ENCODE measurements at regions not wholly inside any gene's neighbourhood (a gene's known extent, or its start where the extent isn't known, plus 50 kb on each side); places are given as distances from the start of the nearest gene placed in this dataset.
"Not testable (repeated sequence)": the region's sequence is repeated elsewhere in the genome, so short reads cannot be mapped to it uniquely, and the experiment has no call there.

DNA sequence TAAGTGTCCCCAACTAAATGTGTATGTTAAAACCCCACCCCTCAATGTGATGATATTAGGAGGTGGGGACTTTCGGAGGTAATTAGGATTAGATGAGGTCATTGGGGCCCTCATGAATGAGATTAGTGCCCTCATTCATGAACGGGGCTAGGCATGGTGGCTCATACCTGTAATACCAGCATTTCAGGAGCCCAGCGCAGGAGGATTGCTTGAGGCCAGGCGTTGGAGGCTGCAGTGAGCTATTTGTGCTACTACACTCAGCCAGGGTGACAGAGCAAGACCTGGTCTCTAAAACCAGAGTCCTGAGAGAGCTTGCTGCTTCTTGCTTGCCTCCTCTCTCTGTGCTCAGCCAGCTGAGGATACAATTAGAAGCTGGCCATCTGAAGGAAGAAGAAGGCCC is 62.1 kb upstream of the HSPA9 start:
- Histone ChIP-seq H3K4me1 (ENCODE audit: insufficient read depth, low read length) (peaks cover 26% of the 10 kb centered on the region), H3K9me3 (ENCODE audit: low read length) (no peaks in the 10 kb centered on the region), H3K36me3 (ENCODE audit: insufficient read depth, low read length) (no peaks in the 10 kb centered on the region), H3K4me3 (ENCODE audit: low read length) (no peak overlapping the region), H2AFZ (ENCODE audit: low read depth, low read length) (no peak overlapping the region), H3K27me3 (ENCODE audit: insufficient read depth, low read length) (no peaks in the 10 kb centered on the region)

DNA sequence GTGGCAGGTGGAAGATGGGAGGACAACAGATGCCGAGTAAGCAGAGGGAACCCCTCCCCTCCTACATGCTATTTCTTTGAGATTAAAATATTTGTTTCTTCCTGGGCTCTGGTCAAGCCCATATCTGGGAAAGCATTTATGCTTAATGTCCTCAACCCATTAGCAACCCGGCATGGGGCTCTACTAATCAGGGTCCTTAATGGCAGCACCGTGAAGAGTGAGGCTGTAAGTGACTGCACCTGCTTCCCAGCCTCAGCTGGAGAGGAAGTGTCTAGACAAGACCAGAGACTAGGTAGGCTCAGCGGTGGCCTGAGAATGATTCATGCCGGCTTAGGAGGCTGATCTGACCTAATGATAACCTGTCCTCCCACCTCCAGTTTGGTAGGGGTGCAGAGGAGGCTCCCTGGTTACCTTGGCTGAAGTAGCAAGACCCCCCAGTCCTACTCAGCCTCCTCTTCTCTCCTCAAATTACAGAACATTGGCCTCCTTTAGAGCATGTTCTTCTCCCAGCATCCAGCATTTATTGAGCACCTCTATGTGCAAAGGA is 61.3 kb upstream of the HSPA9 start:
- Histone ChIP-seq H3K9me3 (ENCODE audit: low read length) (no peaks in the 10 kb centered on the region), H3K4me3 (ENCODE audit: low read length) (no peak overlapping the region)

DNA sequence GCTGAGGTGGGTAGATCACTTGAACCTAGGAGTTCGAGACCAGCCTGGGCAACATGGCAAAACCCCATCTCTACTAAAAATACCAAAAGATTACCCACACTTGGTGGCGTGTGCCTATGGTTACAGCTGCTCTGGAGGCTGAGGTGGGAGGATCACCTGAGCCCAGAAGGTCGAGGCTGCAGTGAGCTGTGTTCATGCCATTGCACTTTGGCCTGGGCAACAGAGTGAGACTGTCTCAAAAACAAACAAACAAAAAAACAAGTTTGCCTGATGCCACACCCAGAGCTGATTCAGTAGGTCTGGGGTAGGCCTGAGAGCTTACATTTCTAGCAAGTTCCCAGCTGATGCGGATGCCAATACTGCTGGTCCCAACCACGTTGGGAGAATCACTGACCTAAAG is 60.5 kb upstream of the HSPA9 start:
- Histone ChIP-seq H3K27me3 (ENCODE audit: insufficient read depth, low read length) (no peaks in the 10 kb centered on the region), H2AFZ (ENCODE audit: low read depth, low read length) (no peak overlapping the region), H3K9me3 (ENCODE audit: low read length) (no peaks in the 10 kb centered on the region), H3K36me3 (ENCODE audit: insufficient read depth, low read length) (no peaks in the 10 kb centered on the region), H3K4me1 (ENCODE audit: insufficient read depth, low read length) (peaks cover 17% of the 10 kb centered on the region), H3K4me3 (ENCODE audit: low read length) (no peak overlapping the region)

More for the DNA sequence above, 61.3 kb upstream of the HSPA9 start:
- no peaks in the 10 kb centered on the region for H3K36me3 ChIP-seq (ENCODE audit: insufficient read depth, low read length)
- no peaks in the 10 kb centered on the region for H3K27me3 ChIP-seq (ENCODE audit: insufficient read depth, low read length)
- H2AFZ ChIP-seq (ENCODE audit: low read depth, low read length) = no peak overlapping the region
- H3K4me1 ChIP-seq (ENCODE audit: insufficient read depth, low read length) = peaks cover 23% of the 10 kb centered on the region

DNA sequence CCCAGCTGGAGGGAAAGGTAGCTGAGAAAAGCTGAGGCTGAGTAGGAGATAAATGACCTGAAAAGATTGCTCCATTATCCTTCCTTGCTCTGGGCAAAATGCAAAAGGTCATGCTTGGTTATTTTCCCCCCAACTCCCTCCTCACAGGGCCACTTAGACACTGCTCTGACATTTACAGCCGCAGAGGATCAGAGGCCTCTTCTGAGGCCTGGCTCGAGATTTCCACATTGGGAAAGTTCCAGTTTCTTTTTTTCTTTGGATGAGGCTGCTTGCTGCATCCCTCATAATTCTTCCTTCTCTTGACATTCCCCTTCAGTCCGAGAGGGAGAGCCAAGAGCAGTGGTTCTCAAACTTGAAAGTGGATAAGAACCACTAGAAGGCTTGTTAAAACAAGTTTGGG is 60.1 kb upstream of the HSPA9 start:
- Histone ChIP-seq H3K27me3 (ENCODE audit: insufficient read depth, low read length) (no peaks in the 10 kb centered on the region), H3K4me1 (ENCODE audit: insufficient read depth, low read length) (peaks cover 13% of the 10 kb centered on the region), H3K9me3 (ENCODE audit: low read length) (no peaks in the 10 kb centered on the region), H2AFZ (ENCODE audit: low read depth, low read length) (no peak overlapping the region), H3K36me3 (ENCODE audit: insufficient read depth, low read length) (no peaks in the 10 kb centered on the region), H3K4me3 (ENCODE audit: low read length) (no peak overlapping the region)

DNA sequence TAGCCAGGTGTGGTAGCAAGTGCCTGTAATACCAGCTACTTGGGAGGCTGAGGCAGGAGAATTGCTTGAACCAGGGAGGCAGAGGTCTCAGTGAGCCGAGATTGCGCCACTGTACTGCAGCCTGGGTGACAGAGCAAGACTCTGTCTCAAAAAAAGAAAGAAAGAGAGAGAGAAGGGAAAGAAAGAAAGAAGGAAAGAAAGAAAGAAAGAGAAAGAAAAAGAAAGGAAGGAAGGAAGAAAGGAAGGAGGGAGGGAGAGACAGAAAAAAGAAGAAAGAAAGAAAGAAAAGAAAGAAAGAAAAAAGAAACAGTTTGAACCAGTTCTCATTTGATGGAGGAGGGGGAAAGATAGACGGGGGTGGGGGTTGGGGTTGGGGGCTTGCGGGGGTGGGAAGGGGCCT is 59.6 kb upstream of the HSPA9 start:
- H3K27me3 ChIP-seq (ENCODE audit: insufficient read depth, low read length); H3K36me3 ChIP-seq (ENCODE audit: insufficient read depth, low read length); H2AFZ ChIP-seq (ENCODE audit: low read depth, low read length); H3K9me3 ChIP-seq (ENCODE audit: low read length); H3K4me3 ChIP-seq (ENCODE audit: low read length): not testable (repeated sequence)
- H3K4me1 ChIP-seq (ENCODE audit: insufficient read depth, low read length) = peaks cover 13% of the 10 kb centered on the region

- Histone ChIP-seq H3K9me3 (ENCODE audit: low read length) (no peaks in the 10 kb centered on the region), H3K27me3 (ENCODE audit: insufficient read depth, low read length) (no peaks in the 10 kb centered on the region), H3K4me1 (ENCODE audit: insufficient read depth, low read length) (peaks cover 13% of the 10 kb centered on the region), H3K36me3 (ENCODE audit: insufficient read depth, low read length) (no peaks in the 10 kb centered on the region), H2AFZ (ENCODE audit: low read depth, low read length) (no peak overlapping the region), H3K4me3 (ENCODE audit: low read length) (no peak overlapping the region)
These were observed 57.8 kb upstream of the HSPA9 start for GRCh38 chr5:138632900-138633489.

DNA sequence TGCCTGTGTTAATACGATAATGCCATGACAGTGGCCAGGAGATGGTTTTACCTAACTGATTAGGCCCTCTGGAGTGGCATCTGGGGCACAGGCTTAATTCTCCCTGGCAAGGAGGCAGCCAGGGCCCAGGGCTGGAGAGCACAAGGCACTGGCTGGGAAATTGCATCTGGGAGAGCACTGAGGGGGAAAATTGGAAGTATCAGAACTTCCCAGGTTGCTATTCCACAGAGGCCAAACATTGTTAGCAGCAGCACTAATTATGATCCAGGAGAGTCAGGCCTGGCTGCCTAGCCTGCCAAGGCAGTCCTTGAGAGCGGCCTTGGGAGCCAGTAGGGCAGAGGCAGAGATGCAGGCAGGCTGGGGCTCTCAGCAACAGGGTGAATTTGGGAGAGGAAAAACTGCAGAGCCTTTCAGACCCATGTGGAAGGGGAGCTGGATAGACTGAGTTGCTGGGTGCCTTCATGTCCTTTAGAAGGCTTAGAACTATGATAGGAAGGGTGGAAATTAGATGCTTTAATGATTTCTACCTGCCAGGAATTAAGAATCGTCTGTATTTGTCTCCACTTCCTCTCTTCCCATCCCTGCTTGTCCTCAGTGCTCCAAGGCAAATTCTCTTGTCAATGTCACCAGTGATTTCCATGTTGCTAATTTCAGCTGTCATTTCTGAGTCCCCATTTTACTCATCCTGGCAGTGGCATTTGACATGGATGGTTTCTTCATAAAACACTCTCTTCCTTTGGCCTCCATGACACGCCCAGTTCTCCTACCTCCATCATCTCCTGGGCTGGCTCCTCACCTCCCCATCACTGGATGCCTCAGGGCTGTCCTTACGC is 56.1 kb upstream of the HSPA9 start:
- H3K9me3 ChIP-seq (ENCODE audit: low read length) = no peaks in the 10 kb centered on the region
- H3K27me3 ChIP-seq (ENCODE audit: insufficient read depth, low read length) = no peaks in the 10 kb centered on the region
- H2AFZ ChIP-seq (ENCODE audit: low read depth, low read length) = no peak overlapping the region
- H3K4me1 ChIP-seq (ENCODE audit: insufficient read depth, low read length) = peaks cover 13% of the 10 kb centered on the region
- no peaks in the 10 kb centered on the region for H3K36me3 ChIP-seq (ENCODE audit: insufficient read depth, low read length)
- no peak overlapping the region for H3K4me3 ChIP-seq (ENCODE audit: low read length)

GRCh38 chr5:138629392-138629791 is 54.2 kb upstream of the HSPA9 start:
- Histone ChIP-seq H3K4me1 (ENCODE audit: insufficient read depth, low read length) (peaks cover 1% of the 10 kb centered on the region), H3K36me3 (ENCODE audit: insufficient read depth, low read length) (no peaks in the 10 kb centered on the region), H3K27me3 (ENCODE audit: insufficient read depth, low read length) (no peaks in the 10 kb centered on the region), H3K4me3 (ENCODE audit: low read length) (no peak overlapping the region), H3K9me3 (ENCODE audit: low read length) (no peaks in the 10 kb centered on the region), H2AFZ (ENCODE audit: low read depth, low read length) (no peak overlapping the region)

GRCh38 chr5:138626333-138626944 is 51.2 kb upstream of the HSPA9 start:
- H3K27me3 ChIP-seq (ENCODE audit: insufficient read depth, low read length) = no peaks in the 10 kb centered on the region
- H3K4me3 ChIP-seq (ENCODE audit: low read length) = no peak overlapping the region
- H3K4me1 ChIP-seq (ENCODE audit: insufficient read depth, low read length) = no peaks in the 10 kb centered on the region
- no peaks in the 10 kb centered on the region for H3K36me3 ChIP-seq (ENCODE audit: insufficient read depth, low read length)
- no peaks in the 10 kb centered on the region for H3K9me3 ChIP-seq (ENCODE audit: low read length)
- H2AFZ ChIP-seq (ENCODE audit: low read depth, low read length) = no peak overlapping the region

DNA sequence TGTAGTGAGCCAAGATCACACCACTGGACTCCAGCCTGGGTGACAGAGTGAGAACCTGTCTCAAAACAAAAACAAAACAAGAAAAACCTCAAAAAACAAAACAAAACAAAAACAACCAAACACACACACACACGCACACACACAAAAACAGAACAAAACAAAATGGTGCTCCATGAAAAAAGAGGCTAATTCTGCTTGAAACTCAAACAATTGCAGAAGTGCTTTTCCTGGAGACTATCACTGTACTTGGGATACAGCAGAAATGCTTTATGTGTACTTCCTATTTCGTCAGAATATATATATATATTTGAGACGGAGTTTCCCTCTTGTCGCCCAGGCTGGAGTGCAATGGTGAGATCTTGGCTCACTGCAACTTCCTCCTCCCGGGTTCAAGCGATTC is 49.9 kb upstream of the HSPA9 start:
- H3K36me3 ChIP-seq (ENCODE audit: insufficient read depth, low read length) = no peaks in the 10 kb centered on the region
- no peaks in the 10 kb centered on the region for H3K27me3 ChIP-seq (ENCODE audit: insufficient read depth, low read length)
- no peaks in the 10 kb centered on the region for H3K4me1 ChIP-seq (ENCODE audit: insufficient read depth, low read length)
- no peaks in the 10 kb centered on the region for H3K9me3 ChIP-seq (ENCODE audit: low read length)
- no peak overlapping the region for H3K4me3 ChIP-seq (ENCODE audit: low read length)
- H2AFZ ChIP-seq (ENCODE audit: low read depth, low read length) = no peak overlapping the region

All from neuron (in vitro differentiated cells).